Kidney epithelial cell (primary cell): ENCODE measurements at regions not wholly inside any gene's neighbourhood (a gene's known extent, or its start where the extent isn't known, plus 50 kb on each side); places are given as distances from the start of the nearest gene placed in this dataset.

ENCODE experiments used
- DNase-seq: peaks from one replicate; pipeline ENCODE4 v3.0.0-alpha.2; 2010; ENCODE audit warnings: low read depth
- H3K27me3 ChIP-seq: 2 replicates; pipeline ENCODE4 v1.6.0; 2011; ENCODE audit warnings: low read length; ENCODE audit not compliant: control insufficient read depth, insufficient read depth
- H3K36me3 ChIP-seq: 2 replicates; pipeline ENCODE4 v1.5.1; 2011; ENCODE audit warnings: low read length; ENCODE audit not compliant: control insufficient read depth, insufficient read depth
- H3K4me3 ChIP-seq: 2 replicates; pipeline ENCODE4 v1.5.1; 2011; ENCODE audit warnings: low read depth, mild to moderate bottlenecking, control low read depth, low read length
- TF ChIP-seq, protein P1 (sequence below): IDR thresholded peaks from 2 replicates; pipeline ENCODE4 v1.5.1; 2011; ENCODE audit warnings: mild to moderate bottlenecking, moderate library complexity, low read length, control low read depth, inconsistent platforms; ENCODE audit not compliant: insufficient read depth, poor library complexity, severe bottlenecking

DNA sequence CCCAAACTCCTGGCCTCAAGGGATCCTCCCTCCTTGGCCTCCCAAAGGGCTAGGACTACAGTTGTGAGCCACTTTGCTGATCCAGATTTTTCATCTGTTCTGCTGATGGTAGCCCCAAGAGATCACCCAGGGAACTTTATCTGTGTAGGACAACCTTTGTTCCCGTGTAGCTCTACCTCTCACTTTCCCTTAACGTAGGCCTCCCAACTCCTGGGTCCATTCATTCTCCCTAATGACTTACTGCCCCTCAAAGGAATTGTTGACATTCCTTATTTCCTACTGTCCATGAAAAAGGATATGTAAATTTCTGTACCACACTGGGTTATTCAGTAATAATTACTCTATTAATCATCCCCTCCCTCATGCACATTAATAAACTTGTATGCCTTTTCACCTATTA lies 51.0 kb upstream of the PHF24 start:
- no peak for DNase-seq
- H3K27me3 ChIP-seq: no peaks in the 10 kb centered on the region
- H3K36me3 ChIP-seq: no peaks in the 10 kb centered on the region
- no peak overlapping the region for H3K4me3 ChIP-seq
- TF ChIP-seq, protein P1, sequence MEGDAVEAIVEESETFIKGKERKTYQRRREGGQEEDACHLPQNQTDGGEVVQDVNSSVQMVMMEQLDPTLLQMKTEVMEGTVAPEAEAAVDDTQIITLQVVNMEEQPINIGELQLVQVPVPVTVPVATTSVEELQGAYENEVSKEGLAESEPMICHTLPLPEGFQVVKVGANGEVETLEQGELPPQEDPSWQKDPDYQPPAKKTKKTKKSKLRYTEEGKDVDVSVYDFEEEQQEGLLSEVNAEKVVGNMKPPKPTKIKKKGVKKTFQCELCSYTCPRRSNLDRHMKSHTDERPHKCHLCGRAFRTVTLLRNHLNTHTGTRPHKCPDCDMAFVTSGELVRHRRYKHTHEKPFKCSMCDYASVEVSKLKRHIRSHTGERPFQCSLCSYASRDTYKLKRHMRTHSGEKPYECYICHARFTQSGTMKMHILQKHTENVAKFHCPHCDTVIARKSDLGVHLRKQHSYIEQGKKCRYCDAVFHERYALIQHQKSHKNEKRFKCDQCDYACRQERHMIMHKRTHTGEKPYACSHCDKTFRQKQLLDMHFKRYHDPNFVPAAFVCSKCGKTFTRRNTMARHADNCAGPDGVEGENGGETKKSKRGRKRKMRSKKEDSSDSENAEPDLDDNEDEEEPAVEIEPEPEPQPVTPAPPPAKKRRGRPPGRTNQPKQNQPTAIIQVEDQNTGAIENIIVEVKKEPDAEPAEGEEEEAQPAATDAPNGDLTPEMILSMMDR: no peak

GRCh38 chr9:34899535-34900158 lies 58.4 kb upstream of the PHF24 start:
- TF ChIP-seq, protein P1: peak; percentile 84
- H3K27me3 ChIP-seq: peaks cover 8% of the 10 kb centered on the region
- H3K4me3 ChIP-seq: no peak overlapping the region
- DNase-seq: peak; percentile 29
- H3K36me3 ChIP-seq: no peaks in the 10 kb centered on the region

DNA sequence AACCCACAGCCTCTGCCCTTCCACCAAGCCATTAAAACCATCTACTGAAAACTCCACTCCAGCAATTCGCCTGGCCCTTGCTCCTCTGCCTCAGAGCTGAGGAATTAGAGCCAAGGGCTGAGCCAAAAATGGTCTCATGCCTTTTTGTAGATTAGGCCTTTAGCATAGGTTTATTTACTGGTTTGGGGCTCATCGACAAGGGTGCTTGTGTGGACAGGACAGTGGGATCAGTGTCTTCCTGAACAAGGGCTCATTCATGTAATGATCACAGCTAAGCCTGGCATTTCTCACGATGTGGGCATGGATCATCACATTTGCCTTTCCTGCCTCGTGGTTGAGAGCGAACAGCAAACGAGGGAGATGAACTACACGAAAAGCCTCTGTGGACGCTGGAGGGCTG lies 59.2 kb upstream of the PHF24 start:
- H3K36me3 ChIP-seq: no peaks in the 10 kb centered on the region

GRCh38 chr9:34896112-34896511 lies 62.0 kb upstream of the PHF24 start:
- no peak for DNase-seq
- peaks cover 20% of the 10 kb centered on the region for H3K27me3 ChIP-seq
- H3K4me3 ChIP-seq: no peak overlapping the region
- TF ChIP-seq, protein P1: no peak
- no peaks in the 10 kb centered on the region for H3K36me3 ChIP-seq

More for the DNA sequence above, 59.2 kb upstream of the PHF24 start:
- Histone ChIP-seq H3K4me3 (no peak overlapping the region), H3K27me3 (peaks cover 11% of the 10 kb centered on the region)
- TF ChIP-seq, protein P1: no peak
- DNase-seq: no peak

DNA sequence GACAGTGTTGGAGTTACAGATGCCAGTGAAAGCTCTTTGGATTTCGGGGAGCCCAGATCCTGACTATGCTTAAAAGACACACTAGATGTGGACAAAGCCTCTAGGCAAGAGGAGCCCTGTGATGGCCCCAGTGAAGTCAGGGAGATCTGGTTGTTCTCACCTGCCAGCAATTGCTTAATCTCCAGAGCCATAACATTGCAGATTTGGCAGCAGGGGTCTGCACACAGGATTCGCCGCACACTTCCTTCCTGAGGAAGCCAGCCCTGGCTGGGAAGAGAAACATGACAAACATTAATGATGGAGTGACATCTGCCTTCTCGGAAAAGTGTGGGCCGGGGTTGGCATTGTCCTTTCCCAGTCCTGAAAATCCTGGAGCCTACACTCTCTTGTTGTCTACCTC lies 65.2 kb upstream of the PHF24 start:
- DNase-seq: no peak
- TF ChIP-seq, protein P1: no peak
- Histone ChIP-seq H3K27me3 (peaks cover 23% of the 10 kb centered on the region), H3K4me3 (no peak overlapping the region), H3K36me3 (no peaks in the 10 kb centered on the region)

- no peak for DNase-seq
- Histone ChIP-seq H3K4me3 (no peak overlapping the region), H3K36me3 (no peaks in the 10 kb centered on the region), H3K27me3 (peaks cover 23% of the 10 kb centered on the region)
- TF ChIP-seq, protein P1: no peak
Measured at GRCh38 chr9:34891386-34891785, 66.7 kb upstream of the PHF24 start.
